HuH-7.5 (cell line): ENCODE measurements at regions not wholly inside any gene's neighbourhood (a gene's known extent, or its start where the extent isn't known, plus 50 kb on each side); places are given as distances from the start of the nearest gene placed in this dataset.
"Not testable (repeated sequence)": the region's sequence is repeated elsewhere in the genome, so short reads cannot be mapped to it uniquely, and the experiment has no call there.

Experiments
- DNase-seq: peaks from one replicate; pipeline ENCODE4 v3.0.0; 2011; ENCODE audit warnings: low spot score

DNA sequence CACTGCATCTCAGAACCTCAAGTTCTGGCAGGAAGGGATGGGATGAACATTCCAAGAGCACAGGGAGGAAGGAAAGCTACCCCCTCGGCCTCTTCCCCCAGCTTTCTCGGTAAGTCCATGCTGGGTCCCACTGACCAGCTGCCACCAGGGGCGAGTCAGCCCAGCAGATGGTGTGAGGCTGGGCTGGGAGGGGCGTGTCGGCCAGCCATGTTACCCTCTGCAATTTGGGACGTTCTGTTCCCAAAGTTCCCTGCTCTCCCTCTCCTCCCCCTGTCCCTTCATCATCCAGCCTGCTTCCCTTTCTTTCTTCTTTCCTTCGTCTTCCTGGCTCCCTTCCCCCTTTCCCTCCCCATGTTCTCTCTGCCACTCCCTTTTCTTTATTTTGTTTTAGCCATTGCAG, 74.3 kb upstream of the TNP1 start:
- no peak for DNase-seq

DNA sequence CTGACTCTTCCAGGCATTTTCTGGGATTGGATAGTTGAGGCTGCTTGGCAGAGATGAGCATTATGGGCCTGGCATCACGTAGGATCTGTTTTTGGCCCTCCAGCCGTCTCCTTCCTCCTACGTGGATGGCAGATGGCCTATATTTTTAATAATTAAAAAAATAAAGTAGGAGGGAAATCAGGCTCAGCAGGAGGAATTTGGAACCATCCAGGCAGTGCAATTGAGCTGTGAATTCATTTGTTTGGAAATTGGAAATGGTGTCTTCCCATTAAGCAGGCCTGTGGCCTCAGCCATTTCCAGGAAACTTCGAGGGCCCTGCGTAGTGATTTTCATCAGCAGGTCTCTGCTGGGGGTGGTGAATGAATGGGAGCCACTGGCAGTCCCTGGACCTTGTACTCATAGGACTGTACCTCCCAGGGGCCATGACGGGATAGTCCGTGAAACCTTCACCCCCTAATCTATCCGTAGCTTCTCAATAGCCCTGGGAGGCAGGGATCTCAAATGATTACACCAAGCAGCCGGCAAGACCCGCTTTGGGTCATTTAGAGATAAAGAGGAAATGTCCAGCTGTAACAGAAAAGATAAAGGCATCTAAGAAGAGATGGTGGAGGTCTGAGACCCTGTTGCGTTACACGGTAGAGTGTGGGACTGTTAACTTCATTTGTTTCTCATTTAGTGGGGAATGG, 73.1 kb upstream of the TNP1 start:
- DNase-seq, result no peak

GRCh38 chr2:216932113-216932862, 72.4 kb upstream of the TNP1 start:
- no peak for DNase-seq

GRCh38 chr2:216930716-216931115, 70.9 kb upstream of the TNP1 start:
- no peak for DNase-seq

DNA sequence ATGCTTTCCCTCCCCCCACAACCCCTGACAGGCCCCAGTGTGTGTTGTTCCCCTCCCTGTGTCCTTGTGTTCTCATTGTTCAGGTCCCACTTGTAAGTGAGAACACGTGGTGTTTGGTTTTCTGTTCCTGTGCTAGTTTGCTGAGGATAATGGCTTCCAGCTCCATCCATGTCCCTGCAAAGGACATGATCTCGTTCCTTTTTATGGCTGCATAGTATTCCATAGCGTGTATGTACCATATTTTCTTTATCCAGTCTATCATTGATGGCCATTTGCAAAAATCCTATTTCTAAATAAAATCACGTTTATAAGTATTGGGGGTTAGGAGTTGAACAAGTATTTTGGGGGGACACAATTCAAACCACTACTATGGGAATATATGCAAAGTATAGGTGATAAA, 69.5 kb upstream of the TNP1 start:
- DNase-seq, result not testable (repeated sequence)

DNA sequence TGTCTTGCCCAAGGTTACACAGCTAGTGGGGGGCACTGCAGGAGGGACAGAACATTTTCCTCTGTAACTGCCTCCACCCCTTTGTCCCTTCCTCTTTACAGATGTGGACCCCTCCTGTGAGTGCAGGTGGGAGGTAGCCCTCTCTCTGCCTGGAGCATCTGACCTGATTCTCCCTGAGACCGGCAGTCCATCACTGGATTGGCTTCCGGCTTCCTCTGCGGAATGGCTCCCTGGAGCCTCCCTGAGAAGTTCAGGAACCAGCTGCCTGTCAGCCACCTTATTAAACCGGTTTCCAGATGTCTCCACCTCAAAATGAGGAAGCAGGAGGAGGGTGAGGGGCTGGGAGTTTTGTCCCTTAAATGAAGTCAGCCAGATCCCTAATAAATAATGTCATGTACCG, 67.3 kb upstream of the TNP1 start:
- no peak for DNase-seq

DNA sequence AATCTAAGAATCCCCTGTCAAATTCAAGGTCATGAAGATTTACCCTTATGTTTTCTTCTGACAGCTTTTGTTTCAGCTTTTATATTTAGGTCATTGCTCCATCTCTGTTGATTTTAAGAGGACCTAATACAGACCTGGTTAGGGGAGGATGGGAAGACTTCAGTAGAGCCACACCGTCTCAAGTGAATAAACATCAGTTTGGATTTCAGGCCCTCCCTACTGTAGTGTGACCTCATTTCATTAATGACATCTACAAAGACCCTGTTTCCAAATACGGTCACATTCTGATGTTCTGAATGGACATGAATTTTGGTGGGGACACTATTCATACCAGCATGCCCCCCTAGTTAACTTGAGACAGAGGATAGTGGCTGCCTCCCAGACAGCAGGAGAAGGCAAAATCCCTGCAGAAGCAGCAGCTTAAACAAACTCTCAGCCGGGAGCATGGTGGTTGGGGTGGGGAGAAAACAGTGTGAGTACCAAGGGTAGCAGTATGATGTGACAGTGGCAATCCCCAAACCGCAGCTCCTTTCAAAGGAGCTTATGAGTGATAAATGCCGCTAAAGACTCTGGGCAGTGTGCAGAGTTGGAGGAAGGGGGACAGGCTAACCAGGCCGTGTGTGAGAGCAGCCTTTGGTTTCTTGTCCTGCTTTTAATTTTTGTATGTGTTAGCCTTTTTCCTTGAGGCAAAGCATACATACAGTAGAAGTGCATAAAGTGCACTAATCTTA, 65.9 kb upstream of the TNP1 start:
- DNase-seq, result no peak

- no peak for DNase-seq
Measured at GRCh38 chr2:216925006-216925405, 65.1 kb upstream of the TNP1 start.

GRCh38 chr2:216923706-216924105, 63.8 kb upstream of the TNP1 start:
- DNase-seq, result no peak

DNA sequence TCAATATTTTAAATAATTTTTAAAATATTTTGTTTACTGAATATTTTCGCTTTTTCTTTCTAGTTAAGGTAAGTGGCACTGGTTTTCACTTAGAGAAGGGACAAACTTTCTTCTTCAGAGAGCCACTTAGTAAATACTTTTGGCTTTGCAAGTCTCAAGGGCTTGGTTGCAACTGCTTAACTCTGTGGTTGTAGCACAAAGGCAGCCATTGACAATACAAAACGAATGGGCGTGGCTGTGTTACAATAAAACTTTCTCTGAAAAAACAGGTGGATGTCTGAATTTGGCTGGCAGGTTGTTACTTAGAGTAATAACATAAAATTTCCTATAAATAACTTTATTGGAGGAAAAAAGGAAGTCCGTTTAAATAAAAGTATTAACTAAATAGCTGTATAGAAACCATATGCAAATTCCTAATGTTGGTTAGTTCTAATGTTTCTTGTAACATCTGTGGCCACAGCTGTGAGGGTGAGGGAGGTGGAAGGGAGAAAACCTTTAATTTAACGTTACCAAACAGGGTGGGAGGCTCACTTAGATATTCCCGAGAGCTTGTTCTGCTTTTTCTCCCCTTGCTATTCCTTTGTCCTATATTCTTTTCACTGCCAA, 62.4 kb upstream of the TNP1 start:
- DNase-seq, result no peak

DNA sequence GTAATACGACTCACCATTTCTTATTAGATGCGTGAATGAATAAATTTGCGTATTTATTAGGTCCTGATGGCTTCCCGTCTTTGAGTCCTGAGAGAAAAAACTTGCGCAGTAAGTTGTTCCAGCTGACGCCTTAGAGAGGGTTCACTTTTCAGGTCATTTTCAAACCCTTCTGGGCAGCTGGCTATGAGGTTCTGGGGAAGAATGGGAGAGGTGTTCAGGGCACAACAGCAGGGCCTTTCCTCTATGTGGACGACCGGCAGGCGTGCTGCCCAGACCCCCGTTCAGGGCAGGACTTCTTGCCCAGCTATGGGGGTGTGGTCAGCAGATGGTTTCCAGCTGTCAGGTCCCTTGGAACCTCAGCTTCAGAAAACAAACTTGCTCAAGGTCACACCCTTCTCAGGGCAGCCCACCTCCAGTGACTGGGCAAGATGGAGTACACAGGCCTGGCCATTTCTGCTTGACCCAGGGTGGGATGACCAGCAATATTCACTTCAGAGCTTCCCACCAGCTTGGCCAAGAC, 61.1 kb upstream of the TNP1 start:
- no peak for DNase-seq

- DNase-seq, result no peak
Measured at GRCh38 chr2:216920143-216920876, 60.4 kb upstream of the TNP1 start.

GRCh38 chr2:216918088-216918680, 58.3 kb upstream of the TNP1 start:
- no peak for DNase-seq

DNA sequence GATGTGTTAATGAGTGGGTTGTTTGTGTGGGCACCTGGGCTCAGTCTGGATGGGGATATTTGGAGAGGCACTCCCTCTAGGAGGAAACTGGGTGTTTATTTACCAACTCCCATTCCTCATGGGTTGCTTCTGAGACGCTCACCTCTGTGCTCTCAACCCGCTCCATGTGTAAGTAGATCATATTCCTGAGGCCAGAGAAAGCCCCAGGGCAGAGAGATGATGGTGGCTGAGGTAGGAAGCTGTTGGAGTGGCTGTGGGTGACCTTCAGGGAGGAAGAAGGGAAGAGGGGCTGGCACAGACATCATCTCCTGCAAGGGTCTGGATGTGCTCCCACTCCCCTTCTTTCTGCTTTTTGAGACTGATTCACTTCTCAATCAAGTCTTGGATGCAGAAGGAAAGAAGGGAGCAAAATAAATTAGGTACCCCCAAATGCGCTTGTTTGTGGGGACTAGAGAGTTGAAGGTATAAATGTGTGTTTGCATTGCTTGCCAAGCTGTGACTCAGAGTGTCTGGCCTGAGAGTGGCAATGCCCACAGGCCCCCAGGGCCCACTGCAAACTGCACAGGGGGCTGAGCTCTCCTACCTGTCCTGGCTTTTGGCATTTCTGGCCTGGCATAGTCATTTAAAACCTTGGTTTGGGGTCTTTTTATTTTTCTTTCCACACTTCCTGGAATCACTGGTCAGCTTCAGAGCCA, 57.2 kb upstream of the TNP1 start:
- DNase-seq, result no peak

GRCh38 chr2:216915557-216916150, 55.8 kb upstream of the TNP1 start:
- no peak for DNase-seq

DNA sequence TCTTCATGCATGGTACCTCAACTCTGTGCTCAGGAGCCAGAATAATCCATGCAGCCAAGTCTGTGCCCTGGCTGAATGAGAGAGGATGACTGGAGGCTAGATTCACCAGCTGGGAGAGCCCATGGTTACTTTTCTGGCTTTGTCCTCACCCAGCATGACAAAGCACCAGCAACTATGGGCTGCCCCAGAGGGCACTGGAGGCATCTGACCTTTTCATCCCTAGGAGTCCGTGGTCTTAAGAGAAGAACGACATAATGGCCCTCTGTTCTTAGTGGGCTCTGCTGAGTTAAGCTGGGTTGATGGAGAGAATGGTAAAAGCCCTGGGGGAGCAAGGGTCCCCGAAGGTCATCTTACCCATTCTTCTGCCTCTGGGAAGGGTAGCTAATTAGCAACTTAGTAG, 54.6 kb upstream of the TNP1 start:
- DNase-seq, result no peak

GRCh38 chr2:216911886-216912285, 52.0 kb upstream of the TNP1 start:
- DNase-seq, result no peak

GRCh38 chr2:216911008-216911407, 51.1 kb upstream of the TNP1 start:
- DNase-seq, result no peak

- DNase-seq, result no peak
Measured at GRCh38 chr2:216909541-216910210, 49.8 kb upstream of the TNP1 start.
